SK-N-SH treated with all-trans-retinoic acid at 6 μM for 48 hours (cell line): ENCODE measurements at regions not wholly inside any gene's neighbourhood (a gene's known extent, or its start where the extent isn't known, plus 50 kb on each side); places are given as distances from the start of the nearest gene placed in this dataset.

Experiments
- BACH2 ChIP-seq: fragments of 250-450 bp; sonication (Bioruptor Pico); IDR thresholded peaks from 2 replicates; pipeline ENCODE4 v1.9.0; 2021; ENCODE audit warnings: mild to moderate bottlenecking, borderline replicate concordance
- SNAI2 ChIP-seq: fragments of 250-450 bp; sonication (Bioruptor Pico); IDR thresholded peaks from 2 replicates; pipeline ENCODE4 v1.5.0; 2020; ENCODE audit warnings: mild to moderate bottlenecking, moderate library complexity
- ZC3H10 ChIP-seq: fragments of 250-450 bp; sonication (Bioruptor Pico); IDR thresholded peaks from 2 replicates; pipeline ENCODE4 v1.5.1; 2021; ENCODE audit warnings: mild to moderate bottlenecking, moderate library complexity
- ZFP3 ChIP-seq: fragments of 250-450 bp; sonication (Bioruptor Pico); IDR thresholded peaks from 2 replicates; pipeline ENCODE4 v1.5.0; 2020; ENCODE audit warnings: mild to moderate bottlenecking, moderate library complexity
- TF ChIP-seq, protein P1 (sequence below): fragments of 250-450 bp; sonication (Bioruptor Pico); IDR thresholded peaks from 2 replicates; pipeline ENCODE4 v1.8.0; 2020; ENCODE audit warnings: mild to moderate bottlenecking, moderate library complexity, borderline replicate concordance

DNA sequence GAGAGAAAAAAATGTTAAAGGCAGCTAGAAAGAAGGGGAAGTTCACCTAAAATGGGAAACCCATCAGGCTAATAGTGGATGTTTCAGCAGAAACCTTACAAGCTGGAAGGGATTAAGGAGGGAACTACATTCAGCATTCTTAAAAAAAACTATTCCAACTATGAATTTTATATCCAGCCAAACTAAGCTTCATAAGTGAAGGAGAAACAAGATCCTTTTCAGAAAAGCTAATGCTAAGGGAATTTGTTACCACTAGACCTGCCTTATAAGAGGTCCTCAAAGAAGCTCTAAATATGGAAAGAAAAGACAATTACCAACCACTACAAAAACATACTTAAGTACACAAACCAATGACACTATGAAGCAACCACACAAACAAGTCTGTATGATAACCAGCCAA is 59.2 kb upstream of the SLC35F1 start:
- TF ChIP-seq ZC3H10 (CRISPR knock-in tag) = no peak
- TF ChIP-seq, protein P1, sequence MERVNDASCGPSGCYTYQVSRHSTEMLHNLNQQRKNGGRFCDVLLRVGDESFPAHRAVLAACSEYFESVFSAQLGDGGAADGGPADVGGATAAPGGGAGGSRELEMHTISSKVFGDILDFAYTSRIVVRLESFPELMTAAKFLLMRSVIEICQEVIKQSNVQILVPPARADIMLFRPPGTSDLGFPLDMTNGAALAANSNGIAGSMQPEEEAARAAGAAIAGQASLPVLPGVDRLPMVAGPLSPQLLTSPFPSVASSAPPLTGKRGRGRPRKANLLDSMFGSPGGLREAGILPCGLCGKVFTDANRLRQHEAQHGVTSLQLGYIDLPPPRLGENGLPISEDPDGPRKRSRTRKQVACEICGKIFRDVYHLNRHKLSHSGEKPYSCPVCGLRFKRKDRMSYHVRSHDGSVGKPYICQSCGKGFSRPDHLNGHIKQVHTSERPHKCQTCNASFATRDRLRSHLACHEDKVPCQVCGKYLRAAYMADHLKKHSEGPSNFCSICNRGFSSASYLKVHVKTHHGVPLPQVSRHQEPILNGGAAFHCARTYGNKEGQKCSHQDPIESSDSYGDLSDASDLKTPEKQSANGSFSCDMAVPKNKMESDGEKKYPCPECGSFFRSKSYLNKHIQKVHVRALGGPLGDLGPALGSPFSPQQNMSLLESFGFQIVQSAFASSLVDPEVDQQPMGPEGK (CRISPR knock-in tag) = no peak
- no peak for TF ChIP-seq BACH2 (CRISPR knock-in tag)
- no peak for TF ChIP-seq SNAI2
- TF ChIP-seq ZFP3 = no peak
